ENCODE measurements at regions not wholly inside any gene's neighbourhood (a gene's known extent, or its start where the extent isn't known, plus 50 kb on each side); places are given as distances from the start of the nearest gene placed in this dataset.

- no peak for DNase-seq
These were observed 293.5 kb downstream of the PTPRU start for GRCh38 chr1:29529677-29530278.

GRCh38 chr1:29527314-29528004 lies 291.1 kb downstream of the PTPRU start:
- no peak for DNase-seq

- DNase-seq: no peak
These were observed 289.6 kb downstream of the PTPRU start for GRCh38 chr1:29525941-29526340.

- no peak for DNase-seq
These were observed 288.2 kb downstream of the PTPRU start for GRCh38 chr1:29524285-29525065.

GRCh38 chr1:29523576-29523975 lies 287.3 kb downstream of the PTPRU start:
- no peak for DNase-seq

GRCh38 chr1:29523136-29523535 lies 286.8 kb downstream of the PTPRU start:
- no peak for DNase-seq

- DNase-seq: no peak
These were observed 285.7 kb downstream of the PTPRU start for GRCh38 chr1:29521811-29522580.

- no peak for DNase-seq
These were observed 285.1 kb downstream of the PTPRU start for GRCh38 chr1:29521438-29521715.

GRCh38 chr1:29520571-29521437 lies 284.5 kb downstream of the PTPRU start:
- DNase-seq: no peak

GRCh38 chr1:29519788-29520110 lies 283.4 kb downstream of the PTPRU start:
- no peak for DNase-seq

GRCh38 chr1:29519108-29519787 lies 282.9 kb downstream of the PTPRU start:
- DNase-seq: no peak

GRCh38 chr1:29518183-29518835 lies 282.0 kb downstream of the PTPRU start:
- no peak for DNase-seq

- no peak for DNase-seq
These were observed 281.1 kb downstream of the PTPRU start for GRCh38 chr1:29517251-29518086.

- no peak for DNase-seq
These were observed 279.9 kb downstream of the PTPRU start for GRCh38 chr1:29516063-29516820.

GRCh38 chr1:29515170-29515955 lies 279.0 kb downstream of the PTPRU start:
- DNase-seq: no peak

- DNase-seq: no peak
These were observed 278.2 kb downstream of the PTPRU start for GRCh38 chr1:29514361-29515169.

GRCh38 chr1:29513357-29513756 lies 277.0 kb downstream of the PTPRU start:
- DNase-seq: no peak

- no peak for DNase-seq
These were observed 275.1 kb downstream of the PTPRU start for GRCh38 chr1:29511436-29511835.

Measured in central memory CD4-positive, alpha-beta T cell (primary cell).